AG04449 (cell line): ENCODE measurements at regions not wholly inside any gene's neighbourhood (a gene's known extent, or its start where the extent isn't known, plus 50 kb on each side); places are given as distances from the start of the nearest gene placed in this dataset.

Experiments used
- CTCF ChIA-PET: fragments of 350-600 bp; formaldehyde crosslinking; extraction: SDS; loops from one replicate; lab custom pipeline; 2021; ENCODE audit warnings: antibody characterized with exemption; lab: Yijun Ruan, JAX
- POLR2A ChIA-PET: fragments of 400-600, 350-600 bp; formaldehyde crosslinking; extraction: SDS; loops from one replicate; lab custom pipeline; 2020; ENCODE audit warnings: antibody characterized with exemption, inconsistent platforms; lab: Yijun Ruan, JAX
- DNase-seq: peaks from one replicate; pipeline ENCODE4 v3.0.0-alpha.2; 2010; ENCODE audit warnings: low read depth, low spot score
- H3K4me3 ChIP-seq: 2 replicates; pipeline ENCODE4 v1.5.1; 2011; ENCODE audit warnings: low read depth, mild to moderate bottlenecking, control low read depth, low read length
- CTCF ChIP-seq: IDR thresholded peaks from one replicate; pipeline ENCODE4 v1.5.1; 2011; ENCODE audit warnings: mild to moderate bottlenecking, moderate library complexity, low read length, control low read depth, inconsistent platforms; ENCODE audit not compliant: insufficient read depth; ENCODE audit errors: missing control alignments

- ChIA-PET POLR2A (no interaction called here), CTCF (interaction anchor here (1.3 to 2.2 kb wide), 2 partner anchors 10 to 339 kb away, joined by 3 to 10 read pairs; no protein-coding TSS in a partner anchor)
- no peak for TF ChIP-seq CTCF
- DNase-seq, result no peak
- no peak overlapping the region for H3K4me3 ChIP-seq
Measured at GRCh38 chr4:183830438-183830985, 74.6 kb upstream of the STOX2 start.

- TF ChIP-seq CTCF, result no peak
- CTCF ChIA-PET, result interaction anchor here (1.3 to 2.2 kb wide), 2 partner anchors 9 to 338 kb away, joined by 3 to 10 read pairs; no protein-coding TSS in a partner anchor
- POLR2A ChIA-PET, result no interaction called here
- DNase-seq, result no peak
- no peak overlapping the region for H3K4me3 ChIP-seq
Measured at GRCh38 chr4:183831026-183831446, 74.1 kb upstream of the STOX2 start.

GRCh38 chr4:183831683-183832082, 73.4 kb upstream of the STOX2 start:
- POLR2A ChIA-PET, result no interaction called here
- TF ChIP-seq CTCF, result no peak
- CTCF ChIA-PET, result interaction anchor here (2.2 kb wide), 1 partner anchor 9 kb away, joined by 10 read pairs; no protein-coding TSS in a partner anchor
- H3K4me3 ChIP-seq, result no peak overlapping the region
- DNase-seq, result no peak

- POLR2A ChIA-PET, result no interaction called here
- H3K4me3 ChIP-seq, result no peak overlapping the region
- CTCF ChIA-PET, result no interaction called here
- no peak for TF ChIP-seq CTCF
- no peak for DNase-seq
Measured at GRCh38 chr4:183832776-183833450, 72.2 kb upstream of the STOX2 start.

- CTCF ChIA-PET, result no interaction called here
- DNase-seq, result no peak
- no peak for TF ChIP-seq CTCF
- no peak overlapping the region for H3K4me3 ChIP-seq
- POLR2A ChIA-PET, result no interaction called here
Measured at GRCh38 chr4:183834252-183834651, 70.9 kb upstream of the STOX2 start.

GRCh38 chr4:183837222-183837621, 67.9 kb upstream of the STOX2 start:
- H3K4me3 ChIP-seq, result no peak overlapping the region
- TF ChIP-seq CTCF, result no peak
- DNase-seq, result no peak
- ChIA-PET CTCF (no interaction called here), POLR2A (no interaction called here)
